CD8-positive, alpha-beta memory T cell (primary cell): ENCODE measurements at regions not wholly inside any gene's neighbourhood (a gene's known extent, or its start where the extent isn't known, plus 50 kb on each side); places are given as distances from the start of the nearest gene placed in this dataset.

Source experiments
- CTCF ChIA-PET: fragments of 350-600 bp; sonication (Branson Sonifier 250); formaldehyde crosslinking; loops from one replicate; lab custom pipeline; 2021; ENCODE audit warnings: antibody characterized with exemption; lab: Charles Lee
- POLR2A ChIA-PET: fragments of 350-600 bp; sonication (Branson Sonifier 250); formaldehyde crosslinking; loops from one replicate; lab custom pipeline; 2021; ENCODE audit warnings: antibody characterized with exemption; lab: Charles Lee
- DNase-seq, 5 donors: peaks; one replicate each; pipeline versions ENCODE4 v3.0.0 to v3.0.0-alpha.2; 2020 to 2022; ENCODE audit warnings: mixed read lengths in 1 of 5
- H3K27ac ChIP-seq: one replicate; pipeline ENCODE4 v1.7.0; 2013; ENCODE audit warnings: low read depth, mild to moderate bottlenecking, low read length, moderate library complexity
- H3K27me3 ChIP-seq: 2 replicates; pipeline ENCODE4 v1.7.0; 2013; ENCODE audit warnings: low read length, mild to moderate bottlenecking; ENCODE audit not compliant: insufficient read depth, poor library complexity, severe bottlenecking
- H3K36me3 ChIP-seq: 2 replicates; pipeline ENCODE4 v1.7.0; 2013; ENCODE audit warnings: mild to moderate bottlenecking, low read length, moderate library complexity; ENCODE audit not compliant: insufficient read depth
- H3K4me1 ChIP-seq: 2 replicates; pipeline ENCODE4 v1.7.0; 2013; ENCODE audit warnings: mild to moderate bottlenecking, low read length, moderate library complexity; ENCODE audit not compliant: insufficient read depth
- H3K4me3 ChIP-seq: 2 replicates; pipeline ENCODE4 v1.7.0; 2013; ENCODE audit warnings: mild to moderate bottlenecking, low read length
- H3K9me3 ChIP-seq: 2 replicates; pipeline ENCODE4 v1.7.0; 2013; ENCODE audit warnings: mild to moderate bottlenecking, low read length
- H3K27ac Mint-ChIP-seq, 8 donors: one replicate each; pipeline ENCODE4 v1.8.0; 2020 to 2021; ENCODE audit warnings: mixed read lengths in 8 of 8, mild to moderate bottlenecking in 6 of 8, inconsistent platforms in 3 of 8, moderate library complexity in 3 of 8
- H3K27me3 Mint-ChIP-seq, 2 donors: one replicate each; pipeline ENCODE4 v1.8.0; 2020 to 2021; ENCODE audit warnings: mixed read lengths in 2 of 2, mild to moderate bottlenecking in 1 of 2, moderate library complexity in 1 of 2
- H3K36me3 Mint-ChIP-seq, 3 donors: one replicate each; pipeline ENCODE4 v1.8.0; 2020 to 2021; ENCODE audit warnings: mixed read lengths in 3 of 3, inconsistent platforms in 1 of 3, mild to moderate bottlenecking in 1 of 3
- H3K4me1 Mint-ChIP-seq, 3 donors: one replicate each; pipeline ENCODE4 v1.8.0; 2020 to 2021; ENCODE audit warnings: mixed read lengths in 3 of 3, inconsistent platforms in 1 of 3, mild to moderate bottlenecking in 1 of 3
- H3K4me3 Mint-ChIP-seq, 7 donors: one replicate each; pipeline ENCODE4 v1.8.0; 2020 to 2021; ENCODE audit warnings: mixed read lengths in 7 of 7, mild to moderate bottlenecking in 6 of 7, moderate library complexity in 4 of 7, inconsistent platforms in 2 of 7
- H3K9me3 Mint-ChIP-seq, 5 donors: one replicate each; pipeline ENCODE4 v1.8.0; 2020 to 2022; ENCODE audit warnings: mixed read lengths in 5 of 5, mild to moderate bottlenecking in 3 of 5, moderate library complexity in 2 of 5, inconsistent platforms in 1 of 5

DNA sequence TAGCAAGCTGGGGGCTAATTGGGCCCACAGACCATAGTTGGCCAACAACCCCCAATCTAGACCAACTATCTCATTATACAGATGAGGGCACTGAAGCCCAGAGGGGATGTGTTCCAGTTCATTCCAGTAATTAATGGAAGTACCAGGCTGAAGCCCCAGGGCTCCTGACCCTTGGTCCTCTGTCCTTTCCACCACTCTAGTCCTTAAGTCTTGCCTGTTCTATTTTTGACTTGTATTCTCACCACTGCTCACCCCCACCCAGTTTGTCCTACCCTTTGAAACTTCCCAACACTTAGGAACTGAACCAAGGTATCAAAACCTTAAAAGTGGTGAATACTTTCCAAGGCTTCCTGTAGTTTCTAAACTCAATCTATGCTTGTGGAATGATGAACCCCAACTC is 407.4 kb downstream of the ENC1 start:
- Mint-ChIP-seq H3K27ac (no peak overlapping the region), H3K36me3 (no peaks in the 10 kb centered on the region), H3K27me3 (peaks cover 3 to 19% of the 10 kb centered on the region in 2 donors), H3K4me1 (no peaks in the 10 kb centered on the region), H3K9me3 (no peaks in the 10 kb centered on the region), H3K4me3 (no peak overlapping the region)
- no peaks in the 10 kb centered on the region for H3K36me3 ChIP-seq
- H3K9me3 ChIP-seq: no peaks in the 10 kb centered on the region
- POLR2A ChIA-PET: no interaction called here
- no peak for DNase-seq
- no peaks in the 10 kb centered on the region for H3K27me3 ChIP-seq
- no peak overlapping the region for H3K27ac ChIP-seq
- CTCF ChIA-PET: no interaction called here
- no peak overlapping the region for H3K4me3 ChIP-seq
- H3K4me1 ChIP-seq: no peaks in the 10 kb centered on the region

DNA sequence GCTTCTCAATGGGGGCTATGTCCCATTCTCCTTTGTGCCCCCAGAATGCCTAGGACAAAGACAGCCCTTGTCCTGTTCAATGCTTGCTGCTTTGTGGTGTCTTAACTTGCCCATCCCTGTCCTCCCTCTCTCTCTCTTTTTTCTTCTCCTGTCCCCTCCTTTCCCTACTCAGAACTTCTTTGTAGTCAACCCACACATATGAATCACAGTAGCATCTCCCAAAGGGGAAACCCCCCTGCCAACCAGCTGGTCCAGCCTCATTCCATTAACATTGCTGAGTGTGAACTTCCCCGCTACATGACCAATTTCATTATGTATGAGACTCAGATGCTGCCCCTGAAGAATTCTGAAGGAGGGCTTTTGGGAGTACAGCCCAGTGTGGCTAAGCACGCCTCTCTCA is 408.3 kb downstream of the ENC1 start:
- H3K36me3 ChIP-seq: no peaks in the 10 kb centered on the region
- no peaks in the 10 kb centered on the region for H3K9me3 ChIP-seq
- H3K27me3 ChIP-seq: no peaks in the 10 kb centered on the region
- no peaks in the 10 kb centered on the region for H3K4me1 ChIP-seq
- Mint-ChIP-seq H3K4me3 (no peak overlapping the region), H3K4me1 (no peaks in the 10 kb centered on the region), H3K27me3 (peaks cover 3 to 27% of the 10 kb centered on the region in 2 donors), H3K36me3 (no peaks in the 10 kb centered on the region), H3K27ac (no peak overlapping the region), H3K9me3 (no peaks in the 10 kb centered on the region)
- CTCF ChIA-PET: no interaction called here
- no peak for DNase-seq
- H3K4me3 ChIP-seq: no peak overlapping the region
- POLR2A ChIA-PET: no interaction called here
- H3K27ac ChIP-seq: no peak overlapping the region

DNA sequence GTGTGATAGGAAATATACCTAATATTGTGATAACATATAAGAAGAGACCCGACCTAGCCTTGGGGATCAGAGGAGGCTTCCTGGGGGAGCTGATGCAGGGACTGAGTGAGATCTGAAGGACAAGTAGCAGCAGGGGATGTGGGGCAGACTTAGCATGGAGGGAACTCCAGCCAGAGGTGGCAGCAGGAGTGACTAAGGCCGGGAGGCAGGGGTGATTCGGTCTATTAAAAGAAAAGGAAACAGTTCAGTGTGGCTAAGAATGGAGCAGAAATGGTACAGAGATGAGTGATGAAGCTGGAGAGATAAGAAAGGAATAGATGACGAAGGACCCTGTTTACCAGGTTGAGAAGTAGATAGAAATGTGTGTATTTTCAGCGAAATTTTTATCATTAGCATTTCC is 408.8 kb downstream of the ENC1 start:
- Mint-ChIP-seq H3K36me3 (no peaks in the 10 kb centered on the region), H3K4me1 (no peaks in the 10 kb centered on the region), H3K9me3 (no peaks in the 10 kb centered on the region), H3K27me3 (peaks cover 3 to 29% of the 10 kb centered on the region in 2 donors), H3K4me3 (no peak overlapping the region), H3K27ac (peak overlapping the region in 1 of 8 donors; percentile 24)
- Histone ChIP-seq H3K4me1 (no peaks in the 10 kb centered on the region), H3K27me3 (no peaks in the 10 kb centered on the region), H3K36me3 (no peaks in the 10 kb centered on the region), H3K27ac (no peak overlapping the region), H3K9me3 (no peaks in the 10 kb centered on the region), H3K4me3 (no peak overlapping the region)
- no peak for DNase-seq
- ChIA-PET POLR2A (no interaction called here), CTCF (no interaction called here)

DNA sequence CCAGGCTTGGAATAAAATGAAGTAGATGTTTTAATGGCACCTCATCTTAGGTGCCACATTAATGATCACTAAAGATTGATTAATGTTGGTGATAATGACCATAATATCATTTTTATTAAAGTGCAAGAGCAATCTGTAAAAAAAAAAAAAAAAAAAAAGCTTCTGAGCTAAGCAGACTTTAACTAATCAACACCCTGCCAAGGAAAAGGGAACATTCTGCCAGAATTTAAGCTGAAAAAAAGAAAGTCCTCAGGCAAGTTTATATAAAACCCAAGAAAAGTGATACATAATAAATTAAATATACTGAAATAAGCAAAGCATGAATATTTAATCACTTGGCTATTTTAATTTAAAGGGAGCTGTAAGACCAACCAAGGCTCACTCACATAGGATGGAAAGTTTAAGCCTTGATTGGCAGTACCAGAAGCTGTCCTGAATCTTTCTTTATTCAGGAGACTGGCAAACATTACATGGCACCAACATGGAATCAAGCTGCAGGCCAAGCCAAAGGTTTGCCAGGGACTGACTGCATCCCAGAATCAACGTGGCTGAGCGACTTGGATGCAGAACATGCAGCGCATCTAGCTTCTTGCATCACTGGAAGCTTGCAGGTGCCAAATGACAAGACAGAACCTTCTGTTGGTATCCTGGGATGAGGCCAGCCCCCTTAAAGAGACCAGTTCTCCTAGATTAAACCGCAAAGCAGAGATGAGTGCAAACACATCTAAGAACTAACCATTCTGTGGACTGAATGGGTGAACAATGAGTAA is 413.6 kb downstream of the ENC1 start:
- no peaks in the 10 kb centered on the region for H3K4me1 ChIP-seq
- Mint-ChIP-seq H3K4me1 (no peaks in the 10 kb centered on the region), H3K27me3 (peaks cover 5 to 31% of the 10 kb centered on the region in 2 donors), H3K4me3 (no peak overlapping the region), H3K27ac (no peak overlapping the region), H3K36me3 (no peaks in the 10 kb centered on the region), H3K9me3 (peaks cover 0 to 4% (median 0%) of the 10 kb centered on the region in 5 donors)
- no peaks in the 10 kb centered on the region for H3K36me3 ChIP-seq
- POLR2A ChIA-PET: no interaction called here
- no peak overlapping the region for H3K4me3 ChIP-seq
- DNase-seq: no peak
- H3K9me3 ChIP-seq: no peaks in the 10 kb centered on the region
- H3K27ac ChIP-seq: no peak overlapping the region
- no peaks in the 10 kb centered on the region for H3K27me3 ChIP-seq
- CTCF ChIA-PET: no interaction called here

DNA sequence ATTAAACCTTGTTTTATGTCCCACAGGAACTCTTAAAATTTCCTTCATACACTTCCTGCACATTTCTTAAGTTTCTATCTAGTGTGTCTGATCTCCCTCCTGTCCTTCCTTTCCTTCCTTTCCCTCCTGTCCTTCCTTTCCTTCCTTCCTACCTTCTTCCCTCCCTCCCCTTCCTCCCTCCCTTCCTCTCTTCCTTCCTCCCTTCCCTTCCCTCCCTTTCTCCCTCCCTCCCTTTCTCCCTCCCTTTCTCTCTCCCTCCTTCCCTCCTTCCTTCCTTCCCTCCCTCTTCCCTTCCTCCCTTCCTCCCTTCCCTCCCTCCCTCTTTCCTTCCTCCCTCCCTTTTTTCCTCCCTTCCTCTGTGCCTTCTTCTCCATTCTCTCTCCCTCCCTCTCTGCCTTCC is 414.9 kb downstream of the ENC1 start:
- Histone ChIP-seq H3K9me3 (no peaks in the 10 kb centered on the region), H3K4me1 (no peaks in the 10 kb centered on the region), H3K27ac (no peak overlapping the region), H3K27me3 (no peaks in the 10 kb centered on the region), H3K4me3 (no peak overlapping the region), H3K36me3 (no peaks in the 10 kb centered on the region)
- POLR2A ChIA-PET: no interaction called here
- H3K4me1 Mint-ChIP-seq: no peaks in the 10 kb centered on the region
- CTCF ChIA-PET: interaction anchor here (0.6 kb wide), 1 partner anchor 316 kb away, joined by 4 read pairs; no protein-coding TSS in a partner anchor
- H3K4me3 Mint-ChIP-seq: no peak overlapping the region
- no peaks in the 10 kb centered on the region for H3K36me3 Mint-ChIP-seq
- no peak overlapping the region for H3K27ac Mint-ChIP-seq
- peaks cover 0 to 4% (median 0%) of the 10 kb centered on the region in 5 donors for H3K9me3 Mint-ChIP-seq
- DNase-seq: no peak
- H3K27me3 Mint-ChIP-seq: peaks cover 3 to 24% of the 10 kb centered on the region in 2 donors

DNA sequence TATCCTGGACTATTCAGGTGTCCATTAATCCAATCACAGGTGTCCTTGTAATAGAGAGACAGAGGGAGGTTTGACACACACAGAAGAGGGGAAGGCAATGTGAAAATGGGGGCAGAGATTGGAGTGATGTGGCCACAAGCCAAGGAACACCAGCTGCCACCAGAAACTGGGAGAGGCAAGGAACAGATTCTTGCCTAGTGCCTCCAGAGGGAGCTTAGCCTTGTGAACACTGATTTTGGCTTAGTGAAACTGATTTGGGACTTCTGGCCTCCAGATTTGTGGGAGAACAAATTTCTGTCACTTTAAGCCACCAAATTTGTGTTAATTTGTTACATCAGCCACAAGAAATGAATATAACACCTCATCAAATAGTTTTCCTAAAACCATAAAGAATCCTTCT is 416.2 kb downstream of the ENC1 start:
- ChIA-PET POLR2A (interaction anchor here (0.7 kb wide), 1 partner anchor 44 kb away, joined by 3 read pairs; no protein-coding TSS in a partner anchor), CTCF (no interaction called here)
- no peaks in the 10 kb centered on the region for H3K9me3 ChIP-seq
- no peaks in the 10 kb centered on the region for H3K36me3 ChIP-seq
- peaks cover 4 to 24% of the 10 kb centered on the region in 2 donors for H3K27me3 Mint-ChIP-seq
- H3K9me3 Mint-ChIP-seq: peaks cover 0 to 8% (median 2%) of the 10 kb centered on the region in 5 donors
- no peaks in the 10 kb centered on the region for H3K36me3 Mint-ChIP-seq
- no peaks in the 10 kb centered on the region for H3K4me1 Mint-ChIP-seq
- H3K4me3 Mint-ChIP-seq: no peak overlapping the region
- H3K27me3 ChIP-seq: no peaks in the 10 kb centered on the region
- no peak overlapping the region for H3K4me3 ChIP-seq
- DNase-seq: no peak
- H3K4me1 ChIP-seq: no peaks in the 10 kb centered on the region
- no peak overlapping the region for H3K27ac Mint-ChIP-seq
- H3K27ac ChIP-seq: no peak overlapping the region

DNA sequence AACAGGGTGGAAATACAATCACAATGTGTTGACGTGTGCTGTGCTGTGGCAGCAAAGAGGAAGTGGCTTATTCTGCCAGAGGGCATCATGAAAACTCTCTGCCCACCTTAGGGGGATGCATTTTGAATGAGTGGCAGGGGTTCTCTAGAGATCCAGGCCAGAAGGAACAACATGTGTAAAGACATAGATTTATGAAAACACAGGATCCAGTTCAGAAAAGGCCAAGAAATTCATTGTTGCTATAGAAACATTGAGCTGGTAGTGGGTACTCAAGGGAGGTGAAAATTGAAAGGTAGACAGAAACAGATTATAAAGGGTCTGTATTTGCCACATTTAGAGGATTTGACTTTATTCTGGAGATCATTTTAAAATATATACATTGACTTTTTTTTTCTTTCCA is 417.7 kb downstream of the ENC1 start:
- Mint-ChIP-seq H3K27ac (no peak overlapping the region), H3K4me3 (no peak overlapping the region), H3K4me1 (no peaks in the 10 kb centered on the region), H3K36me3 (no peaks in the 10 kb centered on the region), H3K27me3 (peaks cover 4 to 17% of the 10 kb centered on the region in 2 donors), H3K9me3 (peaks cover 0 to 10% (median 5%) of the 10 kb centered on the region in 5 donors)
- POLR2A ChIA-PET: no interaction called here
- DNase-seq: no peak
- Histone ChIP-seq H3K36me3 (no peaks in the 10 kb centered on the region), H3K4me1 (no peaks in the 10 kb centered on the region), H3K27ac (no peak overlapping the region), H3K27me3 (no peaks in the 10 kb centered on the region), H3K4me3 (no peak overlapping the region), H3K9me3 (no peaks in the 10 kb centered on the region)
- CTCF ChIA-PET: no interaction called here

DNA sequence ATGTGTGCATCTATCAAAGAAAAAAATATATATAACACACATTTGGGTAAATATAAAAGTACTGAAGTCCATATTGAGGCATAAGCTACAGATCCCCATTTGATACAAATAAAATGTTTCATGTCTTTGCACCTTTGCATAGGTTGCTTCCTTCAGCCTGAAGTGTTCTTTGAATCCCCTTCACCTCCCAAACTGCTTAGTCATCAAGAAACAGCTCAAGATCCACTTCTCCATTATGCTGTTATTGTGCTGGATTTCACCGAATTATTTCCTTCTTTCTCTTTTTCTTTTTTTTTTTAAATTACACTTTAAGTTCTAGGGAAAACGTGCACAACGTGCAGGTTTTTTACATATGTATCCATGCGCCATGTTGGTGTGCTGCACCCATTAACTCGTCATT is 419.1 kb downstream of the ENC1 start:
- DNase-seq: no peak
- POLR2A ChIA-PET: no interaction called here

More for the DNA sequence above, 419.1 kb downstream of the ENC1 start:
- Mint-ChIP-seq H3K27ac (no peak overlapping the region), H3K4me1 (no peaks in the 10 kb centered on the region), H3K9me3 (peaks cover 0 to 10% (median 5%) of the 10 kb centered on the region in 5 donors), H3K4me3 (no peak overlapping the region), H3K27me3 (peaks cover 4 to 8% of the 10 kb centered on the region in 2 donors), H3K36me3 (no peaks in the 10 kb centered on the region)
- no peaks in the 10 kb centered on the region for H3K4me1 ChIP-seq
- no peaks in the 10 kb centered on the region for H3K36me3 ChIP-seq
- CTCF ChIA-PET: no interaction called here
- no peak overlapping the region for H3K27ac ChIP-seq
- no peaks in the 10 kb centered on the region for H3K27me3 ChIP-seq
- no peaks in the 10 kb centered on the region for H3K9me3 ChIP-seq
- no peak overlapping the region for H3K4me3 ChIP-seq
